PFSK-1 (cell line): ENCODE measurements at regions not wholly inside any gene's neighbourhood (a gene's known extent, or its start where the extent isn't known, plus 50 kb on each side); places are given as distances from the start of the nearest gene placed in this dataset.

ENCODE experiments used
- FOXP2 ChIP-seq: optimal IDR thresholded peaks from 2 replicates; pipeline ENCODE3; 2011; ENCODE audit warnings: borderline replicate concordance, control low read depth, inconsistent platforms; ENCODE audit not compliant: insufficient read depth; ENCODE audit errors: extremely low read length, extremely low read depth
- POLR2AphosphoS5 ChIP-seq: IDR thresholded peaks from 2 replicates; pipeline ENCODE4 v1.6.1; 2012; ENCODE audit warnings: low read depth, mild to moderate bottlenecking, control low read depth, low read length, moderate library complexity
- REST ChIP-seq, 2 experiments: IDR thresholded peaks; 2 replicates each; pipeline versions ENCODE4 v1.6.1 to v1.8.0; 2011 to 2012; ENCODE audit warnings: low read depth in 2 of 2, low read length in 2 of 2, control low read depth in 1 of 2, inconsistent platforms in 1 of 2, mild to moderate bottlenecking in 1 of 2, moderate library complexity in 1 of 2; ENCODE audit not compliant: insufficient read depth in 1 of 2
- SIN3A ChIP-seq: IDR thresholded peaks from 2 replicates; pipeline ENCODE4 v1.6.1; 2012; ENCODE audit warnings: mild to moderate bottlenecking, low read length, moderate library complexity, borderline replicate concordance; ENCODE audit not compliant: insufficient read depth
- TAF1 ChIP-seq: IDR thresholded peaks from 2 replicates; pipeline ENCODE4 v1.6.1; 2012; ENCODE audit warnings: low read length, control low read depth, borderline replicate concordance; ENCODE audit not compliant: insufficient read depth

- TF ChIP-seq TAF1 (no peak), REST (IDR thresholded peaks at IDR 0.05; ENCODE audit: insufficient read depth in 1 of 2, low read depth in 2 of 2, low read length in 2 of 2) (no peak), SIN3A (no peak), FOXP2 (no peak), POLR2AphosphoS5 (no peak)
Observed at GRCh38 chr7:47670729-47671128, 88.8 kb upstream of the TNS3 start.
